PC-3 (cell line): ENCODE measurements at regions not wholly inside any gene's neighbourhood (a gene's known extent, or its start where the extent isn't known, plus 50 kb on each side); places are given as distances from the start of the nearest gene placed in this dataset.

ENCODE experiments used
- EZH2 ChIP-seq: fragments of 300-600 bp; sonication (generic); IDR thresholded peaks from one replicate; pipeline ENCODE4 v1.6.1; 2017; ENCODE audit warnings: antibody characterized with exemption, mild to moderate bottlenecking, low read length; ENCODE audit not compliant: unreplicated experiment
- TF ChIP-seq, protein P1 (sequence below): fragments of 300-600 bp; sonication (generic); conservative IDR thresholded peaks from 2 replicates; pipeline ENCODE4 v1.5.1; 2017; ENCODE audit warnings: antibody characterized with exemption, low read depth, mild to moderate bottlenecking, low read length

DNA sequence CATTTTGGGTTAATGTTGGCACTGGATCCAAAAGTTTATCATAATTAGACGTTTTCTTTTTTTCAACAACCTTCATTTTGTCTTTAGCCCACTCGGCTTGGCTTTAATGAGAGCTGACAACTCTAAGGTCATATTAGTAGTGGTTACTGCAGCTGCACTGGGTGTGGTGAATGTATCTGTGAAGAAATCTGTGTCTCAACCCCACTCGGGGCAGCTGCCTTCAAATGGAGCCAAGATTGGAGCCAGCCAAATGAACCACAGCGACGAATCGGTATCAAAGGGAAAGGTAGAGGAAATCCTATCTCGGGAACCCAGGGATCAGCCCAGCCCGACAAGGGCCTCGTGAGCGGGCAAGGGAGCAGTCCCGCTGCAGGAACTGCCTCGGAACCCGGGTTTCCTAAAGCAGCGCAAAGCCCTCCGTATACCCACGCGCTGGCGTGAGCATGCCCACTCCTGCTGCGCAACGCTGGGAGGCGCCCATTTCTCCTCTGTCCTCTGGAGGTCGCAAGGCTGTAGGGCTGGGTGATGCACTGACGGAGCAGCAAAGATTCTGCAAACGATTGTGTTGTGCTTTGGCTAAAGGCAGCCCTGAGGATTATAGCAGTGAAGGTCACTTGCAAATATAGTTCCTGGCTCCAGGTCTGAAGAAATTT, 98.7 kb upstream of the MBL2 start:
- TF ChIP-seq, protein P1, sequence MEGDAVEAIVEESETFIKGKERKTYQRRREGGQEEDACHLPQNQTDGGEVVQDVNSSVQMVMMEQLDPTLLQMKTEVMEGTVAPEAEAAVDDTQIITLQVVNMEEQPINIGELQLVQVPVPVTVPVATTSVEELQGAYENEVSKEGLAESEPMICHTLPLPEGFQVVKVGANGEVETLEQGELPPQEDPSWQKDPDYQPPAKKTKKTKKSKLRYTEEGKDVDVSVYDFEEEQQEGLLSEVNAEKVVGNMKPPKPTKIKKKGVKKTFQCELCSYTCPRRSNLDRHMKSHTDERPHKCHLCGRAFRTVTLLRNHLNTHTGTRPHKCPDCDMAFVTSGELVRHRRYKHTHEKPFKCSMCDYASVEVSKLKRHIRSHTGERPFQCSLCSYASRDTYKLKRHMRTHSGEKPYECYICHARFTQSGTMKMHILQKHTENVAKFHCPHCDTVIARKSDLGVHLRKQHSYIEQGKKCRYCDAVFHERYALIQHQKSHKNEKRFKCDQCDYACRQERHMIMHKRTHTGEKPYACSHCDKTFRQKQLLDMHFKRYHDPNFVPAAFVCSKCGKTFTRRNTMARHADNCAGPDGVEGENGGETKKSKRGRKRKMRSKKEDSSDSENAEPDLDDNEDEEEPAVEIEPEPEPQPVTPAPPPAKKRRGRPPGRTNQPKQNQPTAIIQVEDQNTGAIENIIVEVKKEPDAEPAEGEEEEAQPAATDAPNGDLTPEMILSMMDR, result no peak
- TF ChIP-seq EZH2, result no peak
